Ammon's horn (tissue), 1 donor: ENCODE measurements at regions not wholly inside any gene's neighbourhood (a gene's known extent, or its start where the extent isn't known, plus 50 kb on each side); places are given as distances from the start of the nearest gene placed in this dataset.
A peak's percentile ranks its signal among the peaks of the same experiment; 100 is the strongest.

Source experiments
- DNase-seq: peaks from one replicate; pipeline ENCODE4 v3.0.0-alpha.2; 2016; ENCODE audit warnings: low spot score

GRCh38 chr4:25580633-25581467 lies 74.8 kb upstream of the SLC34A2 start:
- no peak for DNase-seq

GRCh38 chr4:25585901-25586523 lies 69.6 kb upstream of the SLC34A2 start:
- no peak for DNase-seq

DNA sequence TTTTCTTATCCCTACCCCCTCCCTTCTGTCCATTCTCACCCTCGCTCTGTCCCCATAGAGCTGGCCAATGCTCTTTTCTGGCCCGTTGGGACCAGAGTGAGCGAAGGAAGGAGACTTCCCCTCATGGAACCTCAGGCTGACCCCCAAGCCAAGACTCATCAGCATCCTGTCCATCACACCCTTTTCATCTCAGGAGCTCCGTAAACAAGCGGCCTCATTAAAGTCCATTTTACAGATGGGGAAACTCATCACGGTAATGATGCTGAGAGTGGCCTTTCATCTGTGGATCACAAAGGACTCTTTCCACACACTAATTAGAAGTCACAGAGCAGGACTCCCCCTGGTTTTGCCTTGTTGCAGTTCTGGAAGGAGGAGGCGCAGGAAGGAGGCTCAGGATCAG lies 67.4 kb upstream of the SLC34A2 start:
- no peak for DNase-seq

DNA sequence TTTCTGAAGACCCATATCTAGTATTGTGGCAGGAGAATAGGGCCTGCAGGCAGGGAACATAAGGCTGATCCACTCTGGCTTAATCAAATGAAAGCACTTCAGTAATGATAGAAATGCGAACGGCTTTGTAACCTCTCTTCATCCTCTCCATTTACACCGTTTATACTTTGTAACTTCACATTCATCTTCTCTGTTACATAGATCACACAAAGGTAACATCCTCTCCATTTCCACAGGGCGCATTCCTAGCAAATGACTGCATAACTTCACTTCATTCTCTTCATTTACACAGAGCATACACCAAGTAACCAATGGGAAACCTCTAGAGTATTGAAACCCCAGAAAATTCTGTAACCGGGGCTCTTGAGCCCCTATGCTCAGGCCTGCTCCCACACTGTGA lies 65.5 kb upstream of the SLC34A2 start:
- DNase-seq: no peak

DNA sequence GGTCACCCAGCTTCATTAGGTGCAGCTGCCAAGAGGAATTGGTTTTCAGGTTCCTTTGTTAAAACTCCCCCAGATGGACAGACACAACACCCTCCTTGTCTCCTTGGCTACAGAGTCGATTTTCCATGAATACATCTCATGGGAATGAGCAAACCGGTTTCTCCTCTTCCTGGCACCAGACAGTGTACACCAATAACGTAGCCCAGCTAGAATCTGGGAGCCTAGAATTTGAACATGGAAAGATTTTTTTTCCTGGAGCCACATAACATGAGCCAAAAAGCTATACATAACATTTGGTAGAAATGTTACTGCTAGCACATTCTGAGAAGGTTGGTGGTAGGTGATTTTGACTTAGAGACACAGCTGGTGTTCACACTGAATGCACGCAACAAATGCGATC lies 62.9 kb upstream of the SLC34A2 start:
- DNase-seq: peak; percentile 11
